GM19438 (cell line): ENCODE measurements at regions not wholly inside any gene's neighbourhood (a gene's known extent, or its start where the extent isn't known, plus 50 kb on each side); places are given as distances from the start of the nearest gene placed in this dataset.
A peak's percentile ranks its signal among the peaks of the same experiment; 100 is the strongest.
"Not testable (repeated sequence)": the region's sequence is repeated elsewhere in the genome, so short reads cannot be mapped to it uniquely, and the experiment has no call there.

Source experiments
- ATAC-seq: cut with Tn5 transposase; IDR thresholded peaks from one replicate; pipeline ENCODE4 v1.9.1; 2021; ENCODE audit warnings: low read depth; ENCODE audit not compliant: unreplicated experiment

- peak; percentile 1 for ATAC-seq
Measured at GRCh38 chr6:27132282-27132531, 115.3 kb upstream of the PRSS16 start.

- peak; percentile 69 for ATAC-seq
Measured at GRCh38 chr6:27132532-27133280, 114.8 kb upstream of the PRSS16 start.

GRCh38 chr6:27133281-27134227 is 113.9 kb upstream of the PRSS16 start:
- ATAC-seq: peak; percentile 1

GRCh38 chr6:27135087-27135657 is 112.3 kb upstream of the PRSS16 start:
- ATAC-seq: no peak

- ATAC-seq: no peak
Measured at GRCh38 chr6:27136077-27136644, 111.3 kb upstream of the PRSS16 start.

- ATAC-seq: no peak
Measured at GRCh38 chr6:27136978-27137814, 110.3 kb upstream of the PRSS16 start.

- no peak for ATAC-seq
Measured at GRCh38 chr6:27138406-27138805, 109.1 kb upstream of the PRSS16 start.

- ATAC-seq: peak; percentile 51
Measured at GRCh38 chr6:27138837-27139755, 108.4 kb upstream of the PRSS16 start.

GRCh38 chr6:27139756-27140579 is 107.5 kb upstream of the PRSS16 start:
- peak; percentile 23 for ATAC-seq

- no peak for ATAC-seq
Measured at GRCh38 chr6:27140999-27141528, 106.4 kb upstream of the PRSS16 start.

GRCh38 chr6:27141529-27142015 is 105.9 kb upstream of the PRSS16 start:
- no peak for ATAC-seq

GRCh38 chr6:27143020-27143388 is 104.5 kb upstream of the PRSS16 start:
- not testable (repeated sequence) for ATAC-seq

- no peak for ATAC-seq
Measured at GRCh38 chr6:27143474-27144026, 104.0 kb upstream of the PRSS16 start.

- no peak for ATAC-seq
Measured at GRCh38 chr6:27144740-27145079, 102.8 kb upstream of the PRSS16 start.

- ATAC-seq: peak; percentile 33
Measured at GRCh38 chr6:27145731-27146455, 101.6 kb upstream of the PRSS16 start.

- not testable (repeated sequence) for ATAC-seq
Measured at GRCh38 chr6:27146456-27146705, 101.1 kb upstream of the PRSS16 start.

GRCh38 chr6:27146706-27147505 is 100.6 kb upstream of the PRSS16 start:
- peak; percentile 66 for ATAC-seq
